ENCODE measurements at regions not wholly inside any gene's neighbourhood (a gene's known extent, or its start where the extent isn't known, plus 50 kb on each side); places are given as distances from the start of the nearest gene placed in this dataset.

GRCh38 chr5:6105320-6105719 is 273.0 kb downstream of the MED10 start:
- TF ChIP-seq EZH2 (IDR thresholded peaks at IDR 0.05; ENCODE audit: borderline replicate concordance, low read depth, low read length, severe bottlenecking) = no peak
- no peak for TF ChIP-seq CTCF (IDR thresholded peaks at IDR 0.05; ENCODE audit: extremely low read depth in 1 of 2, insufficient read depth in 1 of 2, low read depth in 1 of 2, low read length in 2 of 2)
- no peak for TF ChIP-seq POLR2AphosphoS5 (IDR thresholded peaks at IDR 0.05; ENCODE audit: insufficient read depth, low read depth, low read length)
- no peak for TF ChIP-seq JUN (IDR thresholded peaks at IDR 0.05; ENCODE audit: borderline replicate concordance, insufficient read depth, insufficient read length, low read depth)
- no peak for TF ChIP-seq MAX (IDR thresholded peaks at IDR 0.05; ENCODE audit: insufficient read depth, insufficient read length)
- TF ChIP-seq POLR2A (IDR thresholded peaks at IDR 0.05; ENCODE audit: low read depth, low read length) = no peak
- no peak for TF ChIP-seq FOS (IDR thresholded peaks at IDR 0.05; ENCODE audit: borderline replicate concordance, insufficient read depth, low read length)
- TF ChIP-seq GATA2 (IDR thresholded peaks at IDR 0.05; ENCODE audit: insufficient read depth, insufficient read length, low read depth, low read length) = no peak
